GM12873 (cell line): ENCODE measurements at regions not wholly inside any gene's neighbourhood (a gene's known extent, or its start where the extent isn't known, plus 50 kb on each side); places are given as distances from the start of the nearest gene placed in this dataset.

ENCODE experiments used
- TF ChIP-seq, protein P1 (sequence below): IDR thresholded peaks from 2 replicates; pipeline ENCODE4 v1.5.1; 2012; ENCODE audit warnings: low read depth, mild to moderate bottlenecking, moderate library complexity, low read length, control low read depth; ENCODE audit not compliant: insufficient read depth; ENCODE audit errors: missing control alignments

DNA sequence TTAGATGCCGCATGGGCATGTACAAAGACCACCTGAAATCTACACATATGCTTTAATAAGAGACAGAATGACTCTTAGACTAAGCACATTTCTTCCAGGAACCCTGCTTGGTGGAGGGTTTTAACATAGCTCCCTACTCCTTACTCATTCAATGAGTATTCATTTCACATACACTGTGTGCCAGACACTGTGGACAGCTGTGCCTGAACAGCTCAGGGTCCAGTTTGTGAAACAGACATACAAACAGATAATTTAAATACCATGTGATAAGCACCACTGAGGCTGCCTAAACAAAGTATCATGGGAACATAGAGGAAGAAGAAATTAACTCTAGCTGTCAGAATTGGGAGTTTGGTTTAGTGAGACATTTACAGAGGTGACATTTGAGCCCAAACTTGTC is 65.2 kb upstream of the ITPRID1 start:
- TF ChIP-seq, protein P1, sequence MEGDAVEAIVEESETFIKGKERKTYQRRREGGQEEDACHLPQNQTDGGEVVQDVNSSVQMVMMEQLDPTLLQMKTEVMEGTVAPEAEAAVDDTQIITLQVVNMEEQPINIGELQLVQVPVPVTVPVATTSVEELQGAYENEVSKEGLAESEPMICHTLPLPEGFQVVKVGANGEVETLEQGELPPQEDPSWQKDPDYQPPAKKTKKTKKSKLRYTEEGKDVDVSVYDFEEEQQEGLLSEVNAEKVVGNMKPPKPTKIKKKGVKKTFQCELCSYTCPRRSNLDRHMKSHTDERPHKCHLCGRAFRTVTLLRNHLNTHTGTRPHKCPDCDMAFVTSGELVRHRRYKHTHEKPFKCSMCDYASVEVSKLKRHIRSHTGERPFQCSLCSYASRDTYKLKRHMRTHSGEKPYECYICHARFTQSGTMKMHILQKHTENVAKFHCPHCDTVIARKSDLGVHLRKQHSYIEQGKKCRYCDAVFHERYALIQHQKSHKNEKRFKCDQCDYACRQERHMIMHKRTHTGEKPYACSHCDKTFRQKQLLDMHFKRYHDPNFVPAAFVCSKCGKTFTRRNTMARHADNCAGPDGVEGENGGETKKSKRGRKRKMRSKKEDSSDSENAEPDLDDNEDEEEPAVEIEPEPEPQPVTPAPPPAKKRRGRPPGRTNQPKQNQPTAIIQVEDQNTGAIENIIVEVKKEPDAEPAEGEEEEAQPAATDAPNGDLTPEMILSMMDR: no peak

DNA sequence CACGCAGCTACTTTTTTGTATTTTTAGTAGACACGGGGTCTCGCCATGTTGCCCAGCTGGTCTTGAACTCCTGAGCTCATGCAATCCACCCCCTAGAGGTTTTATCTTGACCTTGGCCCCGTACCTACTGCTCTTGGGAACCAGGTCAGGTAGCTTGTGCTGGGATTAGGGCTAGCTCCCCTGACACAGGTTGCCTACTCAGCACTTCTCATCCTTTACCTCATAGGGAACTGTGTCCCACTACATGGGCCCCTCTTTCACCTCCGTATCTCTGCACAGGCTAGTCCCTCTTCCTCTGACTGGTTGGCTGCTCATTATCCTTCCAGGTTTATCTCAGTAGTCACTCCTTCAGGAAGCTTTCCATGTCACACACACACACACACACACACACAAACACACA is 58.0 kb upstream of the ITPRID1 start:
- TF ChIP-seq, protein P1: no peak

DNA sequence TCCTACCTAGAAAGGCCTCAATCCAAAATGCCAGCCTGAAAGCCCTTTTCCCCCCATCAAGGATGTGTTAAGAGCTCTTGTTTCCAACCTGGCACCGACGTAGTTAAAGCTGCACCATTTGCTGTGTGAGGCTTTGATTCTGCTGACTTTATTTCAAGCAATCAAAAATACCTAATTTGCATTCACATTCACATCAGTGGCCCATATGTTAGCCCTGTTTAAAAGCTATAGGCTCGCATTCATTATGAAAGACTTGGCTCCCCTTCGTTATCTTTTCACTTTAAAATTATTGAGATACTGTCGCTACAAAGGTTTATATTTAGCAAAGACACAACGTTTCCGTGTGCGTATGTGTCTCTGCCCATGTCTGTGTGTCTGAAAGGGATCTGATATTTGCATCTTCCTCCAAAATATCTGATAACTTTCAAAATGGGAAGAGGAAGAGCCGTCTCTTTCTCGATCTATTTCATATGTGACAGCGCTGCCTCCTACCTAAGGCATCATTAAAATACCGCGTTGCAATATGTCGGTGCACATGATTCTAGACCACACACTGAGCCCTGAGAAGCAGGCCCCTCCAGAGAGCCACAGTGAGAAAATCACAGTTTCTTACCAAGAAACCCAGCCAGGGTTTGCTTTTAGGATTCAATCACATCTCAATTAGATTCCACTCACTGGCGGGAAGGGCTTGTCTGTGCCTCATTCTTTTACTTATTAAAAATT is 57.1 kb upstream of the ITPRID1 start:
- TF ChIP-seq, protein P1: no peak

DNA sequence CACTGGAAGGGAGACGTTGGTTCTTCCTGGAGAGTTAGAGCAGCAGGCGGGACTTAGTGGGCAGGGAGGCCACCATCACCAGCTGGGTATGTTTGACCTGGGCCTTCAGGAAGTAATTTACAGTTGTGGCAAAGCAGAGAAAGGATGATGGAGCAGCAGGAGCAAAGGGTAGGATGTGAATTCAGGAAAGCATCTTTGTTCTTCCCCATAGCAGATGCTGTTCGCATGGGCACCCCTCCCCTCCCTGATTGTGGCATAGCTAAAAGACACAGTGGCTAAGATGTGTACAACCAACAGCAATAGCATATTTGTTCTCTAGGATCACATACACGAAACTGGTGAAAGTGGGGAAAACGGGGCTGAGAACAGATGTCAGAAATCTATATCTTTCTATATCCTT is 56.3 kb upstream of the ITPRID1 start:
- TF ChIP-seq, protein P1: no peak

DNA sequence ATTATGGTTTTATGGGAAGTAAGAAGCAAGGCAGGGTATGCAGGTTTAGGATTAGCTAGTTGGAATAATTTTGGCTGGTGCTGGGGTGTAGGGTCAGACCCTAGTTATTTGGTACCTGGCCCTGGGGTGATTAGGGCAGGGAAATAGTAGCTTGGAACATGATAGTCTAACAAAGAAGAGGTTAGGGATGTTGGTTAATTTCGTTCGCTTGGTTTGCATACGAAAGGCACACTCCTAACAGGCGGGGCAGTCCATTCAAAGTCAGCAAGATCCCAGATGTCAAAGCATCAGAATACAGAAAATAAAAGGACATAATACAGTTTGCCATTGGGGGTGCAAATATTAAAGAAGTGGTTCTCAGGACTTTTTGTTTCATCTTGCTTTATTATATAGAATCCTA is 55.7 kb upstream of the ITPRID1 start:
- TF ChIP-seq, protein P1: no peak

DNA sequence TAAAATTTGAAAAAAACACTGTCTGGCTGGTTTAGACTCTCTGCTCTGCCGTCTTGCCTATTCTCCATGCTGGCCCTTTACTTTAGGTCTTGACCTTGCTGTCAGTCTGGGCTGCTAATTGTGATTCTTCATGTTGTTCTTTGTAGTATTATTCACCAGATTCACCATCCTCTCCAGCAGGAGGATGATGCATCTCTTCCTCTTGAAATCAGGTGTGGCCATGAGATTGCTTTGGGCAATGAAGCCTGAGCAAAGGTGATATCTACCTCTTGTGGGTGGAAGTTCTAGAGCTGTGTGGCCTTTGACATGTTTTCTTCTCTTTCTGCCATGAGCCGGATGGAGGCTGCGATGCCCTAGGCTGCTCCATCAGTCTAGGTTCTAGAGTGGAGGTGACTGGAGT is 51.3 kb upstream of the ITPRID1 start:
- TF ChIP-seq, protein P1: no peak
